Loucy (cell line): ENCODE measurements at regions not wholly inside any gene's neighbourhood (a gene's known extent, or its start where the extent isn't known, plus 50 kb on each side); places are given as distances from the start of the nearest gene placed in this dataset.

ENCODE experiments used
- H2AFZ ChIP-seq: fragments of 200-600 bp; sonication (generic); 2 replicates; pipeline ENCODE4 v1.6.0; 2016; ENCODE audit warnings: antibody characterized with exemption, mild to moderate bottlenecking, low read length, moderate library complexity
- H3F3A ChIP-seq: fragments of 200-600 bp; 2 replicates; pipeline ENCODE4 v1.6.0; 2016; ENCODE audit warnings: antibody characterized with exemption, low read depth, mild to moderate bottlenecking
- H3K27me3 ChIP-seq: fragments of 200-600 bp; sonication (generic); 2 replicates; pipeline ENCODE4 v1.6.1; 2014; ENCODE audit warnings: low read length, mild to moderate bottlenecking; ENCODE audit not compliant: insufficient read depth, poor library complexity, severe bottlenecking
- H3K36me3 ChIP-seq: fragments of 200-600 bp; sonication (generic); 2 replicates; pipeline ENCODE4 v1.6.1; 2016; ENCODE audit warnings: low read length; ENCODE audit not compliant: insufficient read depth
- H3K4me1 ChIP-seq: fragments of 200-600 bp; sonication (generic); 2 replicates; pipeline ENCODE4 v1.5.1; 2014; ENCODE audit warnings: low read length, mild to moderate bottlenecking; ENCODE audit not compliant: insufficient read depth, poor library complexity, severe bottlenecking
- H3K4me2 ChIP-seq: fragments of 200-600 bp; sonication (generic); 2 replicates; pipeline ENCODE4 v1.6.0; 2014; ENCODE audit warnings: antibody characterized with exemption, low read length, low read depth, mild to moderate bottlenecking; ENCODE audit not compliant: poor library complexity, severe bottlenecking
- H3K4me3 ChIP-seq: fragments of 200-600 bp; sonication (generic); 2 replicates; pipeline ENCODE4 v1.5.1; 2014; ENCODE audit warnings: low read length, mild to moderate bottlenecking, mixed read lengths; ENCODE audit not compliant: poor library complexity, severe bottlenecking
- H3K79me2 ChIP-seq: fragments of 200-600 bp; sonication (generic); 2 replicates; pipeline ENCODE4 v1.6.1; 2014; ENCODE audit warnings: low read length; ENCODE audit not compliant: insufficient read depth
- H3K9ac ChIP-seq: fragments of 200-600 bp; sonication (generic); 2 replicates; pipeline ENCODE4 v1.6.0; 2014; ENCODE audit warnings: mild to moderate bottlenecking, low read depth, low read length, moderate library complexity; ENCODE audit not compliant: poor library complexity, severe bottlenecking
- H3K9me2 ChIP-seq: fragments of 200-600 bp; sonication (generic); replicated peaks from 2 replicates; pipeline ENCODE4 v1.6.1; 2016; ENCODE audit warnings: low read depth, low read length, mixed read lengths
- H3K9me3 ChIP-seq: fragments of 200-600 bp; sonication (generic); 2 replicates; pipeline ENCODE4 v1.6.1; 2014; ENCODE audit warnings: mild to moderate bottlenecking, antibody characterized with exemption, low read length, low read depth; ENCODE audit not compliant: insufficient read depth
- H4K20me1 ChIP-seq: fragments of 200-600 bp; sonication (generic); 2 replicates; pipeline ENCODE4 v1.6.0; 2014; ENCODE audit warnings: antibody characterized with exemption, low read length, mild to moderate bottlenecking; ENCODE audit not compliant: insufficient read depth, poor library complexity, severe bottlenecking
- EZH2phosphoT487 ChIP-seq: fragments of 200-600 bp; IDR thresholded peaks from 2 replicates; pipeline ENCODE4 v1.6.1; 2018; ENCODE audit warnings: antibody characterized with exemption, mild to moderate bottlenecking, moderate library complexity, borderline replicate concordance
- TF ChIP-seq, protein P1 (sequence below): fragments of 200-600 bp; sonication (generic); conservative IDR thresholded peaks from 2 replicates; pipeline ENCODE4 v1.5.1; 2014; ENCODE audit warnings: mild to moderate bottlenecking, antibody characterized with exemption, low read length

DNA sequence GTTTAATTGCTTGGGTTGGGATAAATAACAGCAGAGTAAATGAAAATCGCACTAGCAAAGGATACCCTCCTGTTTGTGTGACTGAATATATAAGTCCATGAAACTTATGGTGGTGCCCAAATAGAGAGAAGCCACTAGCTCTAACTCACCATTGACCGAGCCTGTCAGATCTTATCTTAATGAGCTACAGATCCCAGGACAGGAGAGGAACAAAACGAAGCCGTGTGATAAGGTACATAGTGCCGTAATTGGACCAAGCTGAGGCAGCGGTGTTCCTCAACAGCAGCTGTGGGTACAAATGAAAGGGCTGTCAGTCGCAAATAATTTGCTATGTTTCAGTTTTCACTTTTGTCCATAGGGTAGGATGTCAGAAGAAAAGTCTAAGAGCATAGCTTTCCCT lies 276.1 kb downstream of the PTBP2 start:
- Histone ChIP-seq H3K4me2 (no peak overlapping the region), H3K4me3 (no peak overlapping the region), H3K79me2 (no peaks in the 10 kb centered on the region), H3K9ac (no peak overlapping the region), H3K36me3 (no peaks in the 10 kb centered on the region), H3K9me3 (no peaks in the 10 kb centered on the region), H2AFZ (no peak overlapping the region), H4K20me1 (no peaks in the 10 kb centered on the region), H3K9me2 (no peaks in the 10 kb centered on the region), H3K27me3 (no peaks in the 10 kb centered on the region), H3F3A (no peaks in the 10 kb centered on the region), H3K4me1 (no peaks in the 10 kb centered on the region)
- TF ChIP-seq EZH2phosphoT487 = no peak
- TF ChIP-seq, protein P1, sequence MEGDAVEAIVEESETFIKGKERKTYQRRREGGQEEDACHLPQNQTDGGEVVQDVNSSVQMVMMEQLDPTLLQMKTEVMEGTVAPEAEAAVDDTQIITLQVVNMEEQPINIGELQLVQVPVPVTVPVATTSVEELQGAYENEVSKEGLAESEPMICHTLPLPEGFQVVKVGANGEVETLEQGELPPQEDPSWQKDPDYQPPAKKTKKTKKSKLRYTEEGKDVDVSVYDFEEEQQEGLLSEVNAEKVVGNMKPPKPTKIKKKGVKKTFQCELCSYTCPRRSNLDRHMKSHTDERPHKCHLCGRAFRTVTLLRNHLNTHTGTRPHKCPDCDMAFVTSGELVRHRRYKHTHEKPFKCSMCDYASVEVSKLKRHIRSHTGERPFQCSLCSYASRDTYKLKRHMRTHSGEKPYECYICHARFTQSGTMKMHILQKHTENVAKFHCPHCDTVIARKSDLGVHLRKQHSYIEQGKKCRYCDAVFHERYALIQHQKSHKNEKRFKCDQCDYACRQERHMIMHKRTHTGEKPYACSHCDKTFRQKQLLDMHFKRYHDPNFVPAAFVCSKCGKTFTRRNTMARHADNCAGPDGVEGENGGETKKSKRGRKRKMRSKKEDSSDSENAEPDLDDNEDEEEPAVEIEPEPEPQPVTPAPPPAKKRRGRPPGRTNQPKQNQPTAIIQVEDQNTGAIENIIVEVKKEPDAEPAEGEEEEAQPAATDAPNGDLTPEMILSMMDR = no peak

DNA sequence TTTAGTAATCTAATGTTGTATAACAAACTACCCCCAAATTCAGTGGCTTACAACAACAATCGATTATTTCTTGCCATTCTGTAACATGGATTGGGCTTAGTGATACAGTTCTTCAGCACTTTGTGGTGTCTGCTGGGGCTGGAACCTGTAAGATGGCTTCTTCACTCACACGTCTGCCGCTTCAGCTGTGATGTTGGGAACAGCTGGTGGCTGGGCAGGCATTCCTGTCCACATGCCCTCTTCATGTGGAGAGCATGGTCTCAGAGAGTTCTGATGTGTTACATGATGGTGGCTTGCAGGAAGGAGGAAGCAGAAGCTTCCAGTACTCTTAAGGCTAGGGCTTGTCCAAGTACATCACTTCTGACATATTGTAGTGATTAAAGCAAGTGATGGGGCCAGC lies 276.9 kb downstream of the PTBP2 start:
- no peak overlapping the region for H3K4me2 ChIP-seq
- H3F3A ChIP-seq = no peaks in the 10 kb centered on the region
- no peaks in the 10 kb centered on the region for H3K79me2 ChIP-seq
- no peaks in the 10 kb centered on the region for H3K9me3 ChIP-seq
- no peaks in the 10 kb centered on the region for H4K20me1 ChIP-seq
- H3K4me1 ChIP-seq = no peaks in the 10 kb centered on the region
- H3K36me3 ChIP-seq = no peaks in the 10 kb centered on the region
- H2AFZ ChIP-seq = no peak overlapping the region
- TF ChIP-seq, protein P1 = no peak
- no peak for TF ChIP-seq EZH2phosphoT487
- H3K9me2 ChIP-seq = no peaks in the 10 kb centered on the region
- no peak overlapping the region for H3K9ac ChIP-seq
- H3K4me3 ChIP-seq = no peak overlapping the region
- H3K27me3 ChIP-seq = no peaks in the 10 kb centered on the region

- Histone ChIP-seq H3K36me3 (no peaks in the 10 kb centered on the region), H3K9me2 (no peaks in the 10 kb centered on the region), H3K9ac (no peak overlapping the region), H3K79me2 (no peaks in the 10 kb centered on the region), H3K4me1 (no peaks in the 10 kb centered on the region), H3K27me3 (no peaks in the 10 kb centered on the region), H3F3A (no peaks in the 10 kb centered on the region), H3K4me2 (no peak overlapping the region), H3K9me3 (no peaks in the 10 kb centered on the region), H3K4me3 (no peak overlapping the region), H4K20me1 (no peaks in the 10 kb centered on the region), H2AFZ (no peak overlapping the region)
- TF ChIP-seq, protein P1 = no peak
- no peak for TF ChIP-seq EZH2phosphoT487
These were observed 277.6 kb downstream of the PTBP2 start for GRCh38 chr1:96999191-96999590.
